Activated CD4-positive, alpha-beta T cell treated with anti-CD3 and anti-CD28 coated beads, Interleukin-2, amount 10 ng/mL, durations not matched to agents 7 days and 5 days (primary cell): ENCODE measurements at regions not wholly inside any gene's neighbourhood (a gene's known extent, or its start where the extent isn't known, plus 50 kb on each side); places are given as distances from the start of the nearest gene placed in this dataset.
A peak's percentile ranks its signal among the peaks of the same experiment; 100 is the strongest.

ENCODE experiments used
- CTCF ChIA-PET: fragments of 350-600 bp; sonication (Branson Sonifier 250); formaldehyde crosslinking; loops from one replicate; lab custom pipeline; 2021; ENCODE audit warnings: antibody characterized with exemption; lab: Charles Lee
- POLR2A ChIA-PET: fragments of 350-600 bp; sonication (Branson Sonifier 250); formaldehyde crosslinking; loops from one replicate; lab custom pipeline; 2021; ENCODE audit warnings: antibody characterized with exemption; lab: Charles Lee
- DNase-seq: peaks from one replicate; pipeline ENCODE4 v3.0.0-alpha.2; 2020
- H3K27ac Mint-ChIP-seq: one replicate; pipeline ENCODE4 v1.8.0; 2021; ENCODE audit warnings: mild to moderate bottlenecking, moderate library complexity, mixed read lengths
- H3K27me3 Mint-ChIP-seq: one replicate; pipeline ENCODE4 v1.8.0; 2021; ENCODE audit warnings: mixed read lengths
- H3K36me3 Mint-ChIP-seq: one replicate; pipeline ENCODE4 v1.8.0; 2021; ENCODE audit warnings: low read depth, mixed read lengths
- H3K4me1 Mint-ChIP-seq: one replicate; pipeline ENCODE4 v1.8.0; 2021; ENCODE audit warnings: mixed read lengths
- H3K4me3 Mint-ChIP-seq: one replicate; pipeline ENCODE4 v1.8.0; 2021; ENCODE audit warnings: mild to moderate bottlenecking, moderate library complexity, mixed read lengths
- H3K9me3 Mint-ChIP-seq: one replicate; pipeline ENCODE4 v1.8.0; 2021; ENCODE audit warnings: mixed read lengths

- H3K27ac Mint-ChIP-seq: no peak overlapping the region
- CTCF ChIA-PET: interaction anchor here (0.7 to 1.8 kb wide), 3 partner anchors 8 to 19 kb away, joined by 4 to 6 read pairs (median 6); no protein-coding TSS in a partner anchor
- DNase-seq: no peak
- H3K9me3 Mint-ChIP-seq: no peaks in the 10 kb centered on the region
- no peaks in the 10 kb centered on the region for H3K36me3 Mint-ChIP-seq
- no peak overlapping the region for H3K4me3 Mint-ChIP-seq
- POLR2A ChIA-PET: no interaction called here
- peaks cover 12% of the 10 kb centered on the region for H3K4me1 Mint-ChIP-seq
- H3K27me3 Mint-ChIP-seq: no peaks in the 10 kb centered on the region
Measured at GRCh38 chr2:144219979-144220378, 299.9 kb downstream of the ZEB2 start.

GRCh38 chr2:144217853-144218633 is 301.9 kb downstream of the ZEB2 start:
- H3K4me1 Mint-ChIP-seq: peaks cover 21% of the 10 kb centered on the region
- H3K27me3 Mint-ChIP-seq: no peaks in the 10 kb centered on the region
- no peak for DNase-seq
- ChIA-PET CTCF (no interaction called here), POLR2A (no interaction called here)
- H3K4me3 Mint-ChIP-seq: no peak overlapping the region
- no peaks in the 10 kb centered on the region for H3K36me3 Mint-ChIP-seq
- no peak overlapping the region for H3K27ac Mint-ChIP-seq
- H3K9me3 Mint-ChIP-seq: no peaks in the 10 kb centered on the region

GRCh38 chr2:144215701-144216675 is 303.9 kb downstream of the ZEB2 start:
- Mint-ChIP-seq H3K27ac (no peak overlapping the region), H3K4me3 (no peak overlapping the region), H3K27me3 (no peaks in the 10 kb centered on the region), H3K36me3 (no peaks in the 10 kb centered on the region), H3K9me3 (no peaks in the 10 kb centered on the region), H3K4me1 (peaks cover 21% of the 10 kb centered on the region)
- ChIA-PET CTCF (interaction anchor here (0.7 kb wide), 1 partner anchor 13 kb away, joined by 3 read pairs; no protein-coding TSS in a partner anchor), POLR2A (interaction anchor here (0.5 kb wide), 1 partner anchor 380 kb away, joined by 5 read pairs; no protein-coding TSS in a partner anchor)
- DNase-seq: no peak

GRCh38 chr2:144215207-144215606 is 304.7 kb downstream of the ZEB2 start:
- Mint-ChIP-seq H3K9me3 (no peaks in the 10 kb centered on the region), H3K36me3 (no peaks in the 10 kb centered on the region), H3K4me1 (peaks cover 21% of the 10 kb centered on the region), H3K27ac (no peak overlapping the region), H3K4me3 (no peak overlapping the region), H3K27me3 (no peaks in the 10 kb centered on the region)
- ChIA-PET CTCF (interaction anchor here (1.0 kb wide), 1 partner anchor 14 kb away, joined by 3 read pairs; no protein-coding TSS in a partner anchor), POLR2A (no interaction called here)
- DNase-seq: no peak

- CTCF ChIA-PET: no interaction called here
Measured at GRCh38 chr2:144213797-144214196, 306.1 kb downstream of the ZEB2 start.

GRCh38 chr2:144211826-144212225 is 308.1 kb downstream of the ZEB2 start:
- CTCF ChIA-PET: interaction anchor here (1.0 to 1.2 kb wide), 2 partner anchors 26 to 28 kb away, joined by 3 to 4 read pairs; no protein-coding TSS in a partner anchor
- H3K36me3 Mint-ChIP-seq: peaks cover 7% of the 10 kb centered on the region
- peaks cover 21% of the 10 kb centered on the region for H3K4me1 Mint-ChIP-seq
- no peak overlapping the region for H3K27ac Mint-ChIP-seq
- H3K9me3 Mint-ChIP-seq: peaks cover 3% of the 10 kb centered on the region
- DNase-seq: no peak
- no peaks in the 10 kb centered on the region for H3K27me3 Mint-ChIP-seq
- H3K4me3 Mint-ChIP-seq: no peak overlapping the region
- POLR2A ChIA-PET: no interaction called here

More at GRCh38 chr2:144213797-144214196, 306.1 kb downstream of the ZEB2 start:
- H3K27ac Mint-ChIP-seq: peak overlapping the region; percentile 71
- no peaks in the 10 kb centered on the region for H3K9me3 Mint-ChIP-seq
- POLR2A ChIA-PET: no interaction called here
- H3K36me3 Mint-ChIP-seq: peaks cover 1% of the 10 kb centered on the region
- H3K4me3 Mint-ChIP-seq: no peak overlapping the region
- no peak for DNase-seq
- peaks cover 21% of the 10 kb centered on the region for H3K4me1 Mint-ChIP-seq
- no peaks in the 10 kb centered on the region for H3K27me3 Mint-ChIP-seq

- H3K27ac Mint-ChIP-seq: no peak overlapping the region
- H3K4me3 Mint-ChIP-seq: no peak overlapping the region
- ChIA-PET CTCF (interaction anchor here (1.0 kb wide), 1 partner anchor 27 kb away, joined by 4 read pairs; no protein-coding TSS in a partner anchor), POLR2A (no interaction called here)
- no peak for DNase-seq
- peaks cover 3% of the 10 kb centered on the region for H3K9me3 Mint-ChIP-seq
- H3K36me3 Mint-ChIP-seq: peaks cover 7% of the 10 kb centered on the region
- no peaks in the 10 kb centered on the region for H3K27me3 Mint-ChIP-seq
- peaks cover 14% of the 10 kb centered on the region for H3K4me1 Mint-ChIP-seq
Measured at GRCh38 chr2:144211065-144211464, 308.9 kb downstream of the ZEB2 start.

GRCh38 chr2:144210076-144210475 is 309.8 kb downstream of the ZEB2 start:
- Mint-ChIP-seq H3K9me3 (peaks cover 3% of the 10 kb centered on the region), H3K4me1 (peaks cover 9% of the 10 kb centered on the region), H3K27me3 (no peaks in the 10 kb centered on the region), H3K27ac (no peak overlapping the region), H3K36me3 (peaks cover 7% of the 10 kb centered on the region), H3K4me3 (no peak overlapping the region)
- DNase-seq: no peak
- POLR2A ChIA-PET: no interaction called here
- CTCF ChIA-PET: no interaction called here

GRCh38 chr2:144208924-144209323 is 311.0 kb downstream of the ZEB2 start:
- Mint-ChIP-seq H3K27ac (no peak overlapping the region), H3K27me3 (no peaks in the 10 kb centered on the region), H3K4me1 (peaks cover 6% of the 10 kb centered on the region), H3K36me3 (peaks cover 7% of the 10 kb centered on the region), H3K9me3 (peaks cover 3% of the 10 kb centered on the region), H3K4me3 (no peak overlapping the region)
- POLR2A ChIA-PET: no interaction called here
- no peak for DNase-seq
- CTCF ChIA-PET: no interaction called here

GRCh38 chr2:144206019-144206418 is 313.9 kb downstream of the ZEB2 start:
- ChIA-PET POLR2A (interaction anchor here (0.6 kb wide), 1 partner anchor 51 kb away, joined by 3 read pairs; no protein-coding TSS in a partner anchor), CTCF (interaction anchor here (1.0 to 1.2 kb wide), 2 partner anchors 13 to 20 kb away, joined by 3 read pairs; no protein-coding TSS in a partner anchor)
- Mint-ChIP-seq H3K27me3 (no peaks in the 10 kb centered on the region), H3K27ac (no peak overlapping the region), H3K4me1 (peaks cover 5% of the 10 kb centered on the region), H3K36me3 (peaks cover 14% of the 10 kb centered on the region), H3K4me3 (no peak overlapping the region), H3K9me3 (peaks cover 9% of the 10 kb centered on the region)
- DNase-seq: no peak

GRCh38 chr2:144201868-144202468 is 318.0 kb downstream of the ZEB2 start:
- peaks cover 8% of the 10 kb centered on the region for H3K9me3 Mint-ChIP-seq
- H3K27me3 Mint-ChIP-seq: no peaks in the 10 kb centered on the region
- H3K4me3 Mint-ChIP-seq: no peak overlapping the region
- H3K27ac Mint-ChIP-seq: no peak overlapping the region
- POLR2A ChIA-PET: no interaction called here
- no peak for DNase-seq
- peaks cover 11% of the 10 kb centered on the region for H3K4me1 Mint-ChIP-seq
- H3K36me3 Mint-ChIP-seq: peaks cover 14% of the 10 kb centered on the region
- CTCF ChIA-PET: interaction anchor here (0.6 to 1.8 kb wide), 6 partner anchors 13 to 50 kb away, joined by 3 to 6 read pairs (median 3); no protein-coding TSS in a partner anchor

- no peak for DNase-seq
- POLR2A ChIA-PET: no interaction called here
- Mint-ChIP-seq H3K9me3 (peaks cover 8% of the 10 kb centered on the region), H3K27ac (no peak overlapping the region), H3K36me3 (peaks cover 14% of the 10 kb centered on the region), H3K27me3 (no peaks in the 10 kb centered on the region), H3K4me1 (peaks cover 11% of the 10 kb centered on the region), H3K4me3 (no peak overlapping the region)
- CTCF ChIA-PET: interaction anchor here (0.7 to 1.8 kb wide), 7 partner anchors 9 to 1552 kb away, joined by 3 to 6 read pairs (median 4); no protein-coding TSS in a partner anchor
Measured at GRCh38 chr2:144201126-144201525, 318.8 kb downstream of the ZEB2 start.
